Spleen (tissue), 11 donors: ENCODE measurements at regions not wholly inside any gene's neighbourhood (a gene's known extent, or its start where the extent isn't known, plus 50 kb on each side); places are given as distances from the start of the nearest gene placed in this dataset.

Experiments
- DNase-seq: peaks from one replicate; pipeline ENCODE4 v3.0.0-alpha.2; 2020
- H3K27ac ChIP-seq, 8 donors: fragments of 200-600 bp; sonication (generic) in 7 of 8; 1 replicate in 4 of 8; 2 replicates in 4 of 8; pipeline versions ENCODE4 v1.5.0 to v1.8.0; 2016 to 2021; ENCODE audit warnings: inconsistent platforms in 4 of 8, mild to moderate bottlenecking in 4 of 8, moderate library complexity in 1 of 8
- H3K27me3 ChIP-seq, 7 donors: fragments of 200-600 bp; sonication (generic) in 6 of 7; replicated peaks in 1 of 7; 1 replicate in 4 of 7; 2 replicates in 3 of 7; pipeline versions ENCODE4 v1.5.0 to v1.8.0; 2016 to 2021; ENCODE audit warnings: inconsistent platforms in 3 of 7, mild to moderate bottlenecking in 1 of 7
- H3K36me3 ChIP-seq, 6 donors: fragments of 200-600 bp; sonication (generic) in 5 of 6; 1 replicate in 4 of 6; 2 replicates in 2 of 6; pipeline versions ENCODE4 v1.5.0 to v1.8.0; 2016 to 2021; ENCODE audit warnings: inconsistent platforms in 2 of 6
- H3K4me1 ChIP-seq, 6 donors: fragments of 200-600 bp; sonication (generic) in 5 of 6; 1 replicate in 3 of 6; 2 replicates in 3 of 6; pipeline versions ENCODE4 v1.5.0 to v1.8.0; 2016 to 2021; ENCODE audit warnings: inconsistent platforms in 3 of 6
- H3K4me3 ChIP-seq, 8 donors: fragments of 200-600 bp; sonication (generic) in 7 of 8; 1 replicate in 4 of 8; 2 replicates in 4 of 8; pipeline versions ENCODE4 v1.5.0 to v1.8.0; 2016 to 2021; ENCODE audit warnings: inconsistent platforms in 4 of 8, mild to moderate bottlenecking in 4 of 8, moderate library complexity in 2 of 8
- H3K9me3 ChIP-seq, 8 donors: fragments of 200-600 bp; sonication (generic) in 7 of 8; 1 replicate in 4 of 8; 2 replicates in 4 of 8; pipeline versions ENCODE4 v1.5.0 to v1.8.0; 2016 to 2021; ENCODE audit warnings: inconsistent platforms in 4 of 8
- POLR2A ChIP-seq, 3 donors: fragments of 450-650 bp; IDR thresholded peaks; one replicate each; pipeline ENCODE4 v1.5.1; 2017; ENCODE audit warnings: antibody characterized with exemption in 3 of 3, mild to moderate bottlenecking in 1 of 3
- POLR2AphosphoS5 ChIP-seq, 3 donors: sonication (generic); formaldehyde crosslinking; IDR thresholded peaks; one replicate each; pipeline ENCODE4 v1.5.1; 2017; ENCODE audit warnings: antibody characterized with exemption in 3 of 3
- WGBS, 5 donors: extraction: QIAGEN DNeasy Blood & Tissue Kit in 3 of 5; methylation state at CpG; one replicate each; pipeline versions ENCODE4 v1.1.5 to v1.1.7; 2013 to 2018; 5-methylcytosine and 5-hydroxymethylcytosine counted together
- intact Hi-C: fragments of 100-400 bp; cut with DNase I; formaldehyde crosslinking; loops from one replicate; pipeline ENCODE4 v1.15.0; 2023; ENCODE audit warnings: low total_unique reads
- TF ChIP-seq, protein P1 (sequence below), 11 experiments: fragments of 200-600 bp in 7 of 11; fragments of 450-650 bp in 4 of 11; sonication (generic) in 4 of 11; IDR thresholded peaks in 8 of 11; conservative IDR thresholded peaks in 3 of 11; 1 replicate in 7 of 11; 2 replicates in 4 of 11; pipeline versions ENCODE4 v1.4.0 to v1.8.0; 2016 to 2021; ENCODE audit warnings: antibody characterized with exemption in 11 of 11, inconsistent platforms in 4 of 11, mild to moderate bottlenecking in 1 of 11
- donor health status: healthy with polysubstance abuse.
- donor health status: DM: no; HTN: no; CAD: no; lungs with moderate emphysema.
- donor health status: DM: no; HTN: no; CAD: no.
- donor health status: Bipolar disorder and iron deficiency.
- donor health status: healthy.
- donor health status: DM: no; HTN: no; CAD: no.
- donor health status: DM: yes; HTN: yes; CAD: no.

DNA sequence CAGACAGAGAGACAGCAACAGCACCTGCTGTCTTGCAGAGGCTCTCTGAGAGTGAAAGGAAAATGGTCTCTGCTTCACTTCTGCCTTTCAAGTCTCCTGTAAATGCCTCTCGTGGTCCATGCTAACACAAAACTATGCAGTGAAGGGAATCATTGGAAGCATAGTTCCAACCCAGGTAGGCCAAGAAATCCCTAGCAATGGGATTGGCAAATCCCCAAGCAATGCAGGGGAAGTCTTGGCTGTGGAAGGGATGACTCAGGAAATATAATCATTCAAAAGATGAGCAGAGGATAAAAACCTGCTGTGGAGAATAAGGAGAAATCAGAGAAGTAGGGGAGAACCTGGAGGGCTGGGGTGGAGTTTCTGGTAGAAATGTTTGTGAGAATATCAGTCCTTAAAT, 216.1 kb upstream of the ZBED5 start:
- H3K27ac ChIP-seq, result no peak overlapping the region
- no peaks in the 10 kb centered on the region for H3K36me3 ChIP-seq
- no peak for DNase-seq
- H3K9me3 ChIP-seq, result no peaks in the 10 kb centered on the region
- H3K4me3 ChIP-seq, result no peak overlapping the region
- intact Hi-C loops, result no loop called here
- TF ChIP-seq, protein P1, sequence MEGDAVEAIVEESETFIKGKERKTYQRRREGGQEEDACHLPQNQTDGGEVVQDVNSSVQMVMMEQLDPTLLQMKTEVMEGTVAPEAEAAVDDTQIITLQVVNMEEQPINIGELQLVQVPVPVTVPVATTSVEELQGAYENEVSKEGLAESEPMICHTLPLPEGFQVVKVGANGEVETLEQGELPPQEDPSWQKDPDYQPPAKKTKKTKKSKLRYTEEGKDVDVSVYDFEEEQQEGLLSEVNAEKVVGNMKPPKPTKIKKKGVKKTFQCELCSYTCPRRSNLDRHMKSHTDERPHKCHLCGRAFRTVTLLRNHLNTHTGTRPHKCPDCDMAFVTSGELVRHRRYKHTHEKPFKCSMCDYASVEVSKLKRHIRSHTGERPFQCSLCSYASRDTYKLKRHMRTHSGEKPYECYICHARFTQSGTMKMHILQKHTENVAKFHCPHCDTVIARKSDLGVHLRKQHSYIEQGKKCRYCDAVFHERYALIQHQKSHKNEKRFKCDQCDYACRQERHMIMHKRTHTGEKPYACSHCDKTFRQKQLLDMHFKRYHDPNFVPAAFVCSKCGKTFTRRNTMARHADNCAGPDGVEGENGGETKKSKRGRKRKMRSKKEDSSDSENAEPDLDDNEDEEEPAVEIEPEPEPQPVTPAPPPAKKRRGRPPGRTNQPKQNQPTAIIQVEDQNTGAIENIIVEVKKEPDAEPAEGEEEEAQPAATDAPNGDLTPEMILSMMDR (IDR thresholded peaks at IDR 0.05 in 8 of 11, conservative IDR thresholded peaks at IDR 0.05 in 3 of 11), result no peak
- TF ChIP-seq POLR2AphosphoS5 (IDR thresholded peaks at IDR 0.05) (no peak), POLR2A (IDR thresholded peaks at IDR 0.05) (no peak)
- WGBS, 5 donors, result 76 to 93% (median 85%) methylated on average over 1 of the region's 1 CpG
- no peaks in the 10 kb centered on the region for H3K4me1 ChIP-seq
- peaks cover 0 to 5% (median 0%) of the 10 kb centered on the region in 7 donors for H3K27me3 ChIP-seq

DNA sequence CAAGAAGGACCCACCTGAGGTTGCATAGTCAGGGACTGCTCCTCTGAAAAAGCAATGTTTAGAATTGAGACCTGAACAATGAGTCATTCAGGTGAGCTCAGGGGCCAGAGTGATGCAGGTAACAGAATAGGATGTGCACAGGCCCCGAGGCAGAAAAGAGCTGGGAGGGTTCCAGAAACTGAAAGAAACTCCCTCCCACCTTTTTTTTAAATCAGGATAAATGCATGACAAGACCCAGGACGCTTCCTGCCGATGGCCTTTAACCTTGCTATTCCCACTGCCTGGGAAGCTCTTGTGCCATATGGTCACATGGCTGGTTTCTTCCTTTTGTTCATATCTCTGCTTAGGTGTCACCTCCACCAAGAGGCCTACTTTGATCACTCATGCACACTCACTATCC, 214.2 kb upstream of the ZBED5 start:
- Histone ChIP-seq H3K9me3 (no peaks in the 10 kb centered on the region), H3K4me1 (no peaks in the 10 kb centered on the region), H3K27me3 (no peaks in the 10 kb centered on the region), H3K36me3 (no peaks in the 10 kb centered on the region), H3K4me3 (no peak overlapping the region), H3K27ac (no peak overlapping the region)
- intact Hi-C loops, result no loop called here
- no peak for DNase-seq
- TF ChIP-seq POLR2AphosphoS5 (IDR thresholded peaks at IDR 0.05), result no peak
- TF ChIP-seq, protein P1 (IDR thresholded peaks at IDR 0.05 in 8 of 11, conservative IDR thresholded peaks at IDR 0.05 in 3 of 11), result no peak
- TF ChIP-seq POLR2A (IDR thresholded peaks at IDR 0.05), result no peak
- WGBS, 5 donors, result 57 to 78% (median 68%) methylated on average over 3 of the region's 3 CpGs

DNA sequence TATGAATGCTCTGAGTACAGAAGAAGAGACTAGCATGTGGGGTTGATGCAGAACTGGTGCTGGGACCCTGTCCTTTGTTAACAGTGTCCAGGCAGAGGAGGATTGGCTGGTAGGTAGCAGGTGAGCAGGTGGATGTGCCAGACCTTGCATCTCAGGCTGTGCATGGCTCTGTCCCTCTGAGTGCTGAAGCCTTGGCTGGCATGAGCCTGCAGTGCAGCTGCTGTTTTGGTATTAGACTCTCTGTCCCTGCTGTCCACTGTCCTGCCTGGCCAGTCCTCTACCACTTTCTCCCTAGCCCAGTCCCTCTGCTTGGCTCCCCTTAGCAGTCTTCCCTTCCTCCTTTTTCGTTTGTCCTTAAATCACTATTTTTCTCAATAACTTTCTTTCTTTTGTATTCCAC, 213.6 kb upstream of the ZBED5 start:
- no peaks in the 10 kb centered on the region for H3K4me1 ChIP-seq
- 41 to 75% (median 47%) methylated on average over 1 of the region's 1 CpG for WGBS, 5 donors
- H3K27me3 ChIP-seq, result no peaks in the 10 kb centered on the region

DNA sequence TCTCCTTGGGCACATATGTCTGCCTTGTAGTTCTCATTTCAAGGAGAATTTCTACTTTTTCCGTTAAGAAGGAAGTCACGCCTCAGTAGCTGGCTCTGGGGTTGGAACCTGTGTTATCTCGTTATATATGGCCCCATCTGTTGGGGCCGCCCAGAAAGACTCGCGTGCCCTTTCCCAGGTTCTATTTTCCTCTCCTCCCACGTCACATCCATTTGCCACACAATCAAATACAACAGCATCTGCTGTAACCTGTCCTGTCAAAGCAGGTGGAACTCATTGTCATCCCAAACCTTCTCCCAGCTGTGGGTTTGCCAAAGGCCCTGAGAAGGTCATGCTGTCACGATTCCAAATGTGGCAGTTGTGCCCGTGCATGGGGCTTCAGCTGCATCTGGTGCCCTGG, 213.1 kb upstream of the ZBED5 start:
- Histone ChIP-seq H3K36me3 (no peaks in the 10 kb centered on the region), H3K9me3 (no peaks in the 10 kb centered on the region), H3K27ac (no peak overlapping the region), H3K4me1 (no peaks in the 10 kb centered on the region), H3K27me3 (no peaks in the 10 kb centered on the region), H3K4me3 (no peak overlapping the region)
- no peak for DNase-seq
- TF ChIP-seq POLR2AphosphoS5 (IDR thresholded peaks at IDR 0.05) (no peak), POLR2A (IDR thresholded peaks at IDR 0.05) (no peak)
- TF ChIP-seq, protein P1 (IDR thresholded peaks at IDR 0.05 in 8 of 11, conservative IDR thresholded peaks at IDR 0.05 in 3 of 11), result no peak
- intact Hi-C loops, result no loop called here
- 72 to 85% (median 78%) methylated on average over 9 of the region's 9 CpGs for WGBS, 5 donors

More for the DNA sequence above, 213.6 kb upstream of the ZBED5 start:
- Histone ChIP-seq H3K4me3 (no peak overlapping the region), H3K27ac (no peak overlapping the region), H3K36me3 (no peaks in the 10 kb centered on the region), H3K9me3 (no peaks in the 10 kb centered on the region)
- DNase-seq, result no peak
- intact Hi-C loops, result no loop called here
- TF ChIP-seq POLR2A (IDR thresholded peaks at IDR 0.05), result no peak
- TF ChIP-seq, protein P1 (IDR thresholded peaks at IDR 0.05 in 8 of 11, conservative IDR thresholded peaks at IDR 0.05 in 3 of 11), result no peak
- no peak for TF ChIP-seq POLR2AphosphoS5 (IDR thresholded peaks at IDR 0.05)
